ENCODE measurements at regions not wholly inside any gene's neighbourhood (a gene's known extent, or its start where the extent isn't known, plus 50 kb on each side); places are given as distances from the start of the nearest gene placed in this dataset.
"Not testable (repeated sequence)": the region's sequence is repeated elsewhere in the genome, so short reads cannot be mapped to it uniquely, and the experiment has no call there.

DNA sequence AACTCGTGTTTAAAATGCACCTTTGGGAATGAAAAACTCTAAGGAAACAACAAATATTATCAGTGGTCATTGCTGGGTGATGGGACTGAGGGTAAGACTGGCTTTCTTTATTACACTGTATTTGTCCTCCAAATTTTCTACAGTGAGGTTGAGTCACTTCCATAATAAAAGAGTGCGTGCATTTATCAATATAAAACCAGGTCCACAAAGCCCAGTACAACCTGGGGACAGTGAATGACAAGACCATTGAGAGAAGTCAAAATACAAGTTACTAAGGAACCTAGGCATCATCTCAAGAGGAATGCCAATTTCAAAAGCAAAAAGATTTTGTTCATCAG lies 76.4 kb downstream of the MAGED4 start:
- no peak for DNase-seq (ENCODE audit: low spot score)

DNA sequence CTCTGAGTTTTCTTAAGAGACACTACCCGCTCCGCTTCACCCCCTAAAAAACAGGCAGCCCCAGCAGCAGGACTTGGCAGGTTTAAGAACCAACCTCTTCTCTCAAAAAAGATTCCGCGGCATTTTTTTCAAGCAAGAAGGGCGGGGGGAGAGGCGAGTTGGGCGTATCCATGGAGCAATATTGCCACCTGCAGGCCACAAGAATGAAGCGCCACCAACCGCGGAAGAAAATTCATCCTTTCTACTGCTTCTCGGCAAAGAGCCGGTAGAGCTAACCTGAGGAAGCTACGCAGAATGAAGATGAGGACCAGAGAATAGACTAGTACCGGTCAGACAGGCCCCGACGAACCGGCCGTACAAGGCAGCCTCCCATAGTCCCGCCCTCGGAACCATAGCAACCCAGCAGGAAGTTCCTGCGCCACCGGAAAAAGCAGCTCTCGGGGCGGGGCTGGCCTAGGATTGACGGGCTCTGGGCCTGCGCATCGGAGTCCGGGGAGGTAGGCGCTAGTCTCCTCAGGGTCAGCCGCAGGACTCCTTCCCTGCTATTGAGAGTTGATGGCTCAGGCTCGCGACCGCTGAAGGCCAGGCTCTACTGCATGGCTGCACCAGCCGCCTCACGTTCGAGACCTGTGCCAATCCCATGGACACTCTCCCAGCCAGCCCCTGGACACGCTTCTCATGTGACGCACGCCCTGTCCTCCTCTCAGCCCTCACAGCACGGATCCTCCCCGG lies 76.9 kb downstream of the MAGED4 start:
- peak; percentile 90 for DNase-seq (ENCODE audit: low spot score)

DNA sequence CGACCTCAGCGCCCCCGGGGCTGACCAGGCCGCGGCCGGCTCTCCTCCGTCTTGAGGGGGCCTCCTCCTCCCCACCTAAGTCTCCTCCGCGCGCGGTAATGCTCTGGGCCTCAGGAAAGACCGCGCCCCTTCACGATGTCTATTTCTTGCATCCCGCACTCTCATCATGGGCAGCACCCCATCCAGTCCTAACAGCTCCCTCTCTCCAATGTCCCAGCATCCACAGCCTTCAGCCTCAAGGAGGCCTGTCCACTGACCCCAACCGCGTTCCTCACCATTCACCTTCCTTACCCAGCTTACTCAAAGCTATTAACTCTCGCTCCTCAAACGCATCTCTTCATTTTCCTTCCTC lies 77.5 kb downstream of the MAGED4 start:
- no peak for DNase-seq (ENCODE audit: low spot score)

DNA sequence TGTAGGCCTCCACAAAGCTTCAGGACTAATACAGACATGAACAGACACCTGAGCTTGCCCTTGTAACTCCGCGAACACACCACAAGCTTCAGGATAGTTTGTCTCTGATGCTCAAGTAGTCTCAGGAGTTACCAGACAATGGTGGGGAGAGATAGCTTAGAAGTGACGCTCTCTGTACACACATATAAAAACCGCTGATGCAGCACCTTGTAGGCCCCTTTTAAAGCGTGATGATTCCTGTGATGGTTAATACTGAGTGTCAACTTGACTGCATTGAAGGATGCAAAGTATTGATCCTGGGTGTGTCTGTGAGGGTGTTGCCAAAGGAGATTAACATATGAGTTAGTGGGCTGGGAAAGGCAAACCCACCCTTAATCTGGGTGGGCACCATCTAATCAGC lies 78.7 kb downstream of the MAGED4 start:
- no peak for DNase-seq (ENCODE audit: low spot score)

DNA sequence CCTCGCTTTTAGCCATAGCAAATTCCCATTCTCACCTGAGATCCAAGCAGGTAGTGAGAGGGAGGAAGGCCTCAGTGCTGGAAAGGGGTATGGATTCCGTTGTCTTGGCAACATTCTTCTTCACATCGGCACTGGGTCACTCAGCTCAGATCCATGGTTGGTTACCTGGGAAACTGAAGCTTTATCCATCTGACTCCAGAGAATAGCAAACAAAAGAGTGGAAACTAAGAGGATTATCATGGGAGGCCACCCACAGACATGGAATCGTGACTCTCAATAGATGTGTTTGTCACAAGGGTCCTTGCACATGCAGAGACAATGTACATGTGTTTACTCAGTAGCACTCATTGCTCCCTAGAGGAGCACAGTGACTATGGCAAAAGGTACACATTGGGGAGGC lies 81.0 kb downstream of the MAGED4 start:
- DNase-seq (ENCODE audit: low spot score): no peak

DNA sequence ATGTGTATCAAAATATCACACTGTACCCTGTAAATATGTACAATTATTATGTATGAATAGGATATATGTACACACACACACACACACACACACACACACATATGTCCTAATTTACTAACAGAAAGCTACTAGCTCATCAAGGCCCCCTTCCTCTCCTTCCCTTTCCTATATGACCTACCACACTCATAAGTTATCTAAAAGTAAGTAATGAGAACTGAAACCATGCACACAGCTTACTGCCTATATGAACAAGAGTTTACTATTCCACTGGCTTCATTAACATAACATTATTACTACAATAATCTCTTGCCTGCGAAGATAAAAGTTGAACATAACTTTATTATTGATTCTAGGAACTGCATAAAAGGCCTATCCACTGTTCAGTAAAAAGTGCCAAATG lies 83.8 kb downstream of the MAGED4 start:
- not testable (repeated sequence) for DNase-seq (ENCODE audit: low spot score)

DNA sequence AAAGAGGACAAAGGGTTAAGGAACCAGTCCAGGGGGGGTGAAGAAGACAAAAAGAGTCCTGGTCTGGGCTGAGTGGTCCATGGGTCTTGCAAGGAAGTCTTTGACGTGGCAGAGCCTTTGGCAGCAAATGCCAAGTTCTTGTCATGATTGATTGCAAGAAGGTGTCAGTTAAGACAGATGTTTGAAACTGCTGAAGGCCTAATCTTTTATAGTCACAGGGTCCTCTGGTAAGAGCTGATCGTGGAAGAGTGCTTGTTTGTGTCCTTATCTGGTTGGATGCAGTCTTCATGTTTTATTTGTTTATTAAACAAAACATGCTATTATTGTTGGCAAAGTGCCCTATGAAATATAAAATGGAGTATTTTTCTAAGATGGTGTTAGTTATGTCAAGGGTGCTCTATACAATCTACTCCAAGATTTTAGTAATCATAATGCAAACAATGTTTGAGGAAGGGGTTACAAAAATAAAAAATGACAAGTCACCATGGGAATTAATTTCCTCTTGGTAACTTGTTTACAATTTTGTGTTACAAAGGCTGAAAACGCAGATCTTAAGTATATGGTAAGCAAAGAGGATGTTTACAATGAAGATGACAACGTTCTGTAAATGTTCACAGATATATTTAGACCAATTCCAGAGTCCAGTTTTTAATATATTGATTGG lies 85.9 kb downstream of the MAGED4 start:
- DNase-seq (ENCODE audit: low spot score): no peak

DNA sequence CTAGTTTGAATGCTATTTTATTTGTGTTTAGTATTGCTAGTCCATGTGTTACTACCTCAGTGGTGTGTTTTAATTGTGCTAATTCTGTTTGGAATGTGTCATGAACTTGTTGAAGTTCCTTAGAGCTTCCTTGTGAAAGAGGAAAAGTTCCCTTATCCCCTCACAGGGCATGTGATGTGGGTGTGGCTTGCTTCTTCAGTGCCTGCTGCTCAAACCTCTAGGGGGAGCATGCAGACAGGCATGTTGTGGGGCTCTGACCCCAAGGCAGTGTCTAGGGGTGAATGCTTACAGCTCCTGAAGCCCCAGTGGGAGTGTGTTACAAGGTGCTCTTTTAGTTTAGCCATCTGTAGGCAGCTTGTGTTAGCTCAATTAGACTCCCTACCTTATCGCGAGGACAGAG lies 86.5 kb downstream of the MAGED4 start:
- DNase-seq (ENCODE audit: low spot score): no peak

DNA sequence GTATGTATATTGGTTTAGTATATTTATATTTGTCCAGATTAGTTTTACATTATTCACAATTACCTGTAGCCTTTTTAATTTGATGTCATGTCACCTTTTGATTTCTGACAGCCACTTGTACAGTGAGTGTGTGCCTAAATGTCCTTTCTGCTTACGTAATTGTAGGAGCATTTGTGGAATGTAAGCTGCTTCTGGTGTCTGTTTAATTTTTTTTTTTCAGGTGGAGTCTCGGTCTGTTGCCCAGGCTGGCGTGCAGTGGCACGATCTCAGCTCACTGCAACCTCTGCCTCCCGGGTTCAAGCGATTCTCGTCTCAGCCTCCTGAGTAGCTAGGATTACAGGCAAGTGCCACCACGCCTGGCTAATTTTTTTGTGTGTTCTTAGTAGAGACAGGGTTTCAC lies 91.2 kb upstream of the XAGE2 start:
- DNase-seq (ENCODE audit: low spot score): no peak

DNA sequence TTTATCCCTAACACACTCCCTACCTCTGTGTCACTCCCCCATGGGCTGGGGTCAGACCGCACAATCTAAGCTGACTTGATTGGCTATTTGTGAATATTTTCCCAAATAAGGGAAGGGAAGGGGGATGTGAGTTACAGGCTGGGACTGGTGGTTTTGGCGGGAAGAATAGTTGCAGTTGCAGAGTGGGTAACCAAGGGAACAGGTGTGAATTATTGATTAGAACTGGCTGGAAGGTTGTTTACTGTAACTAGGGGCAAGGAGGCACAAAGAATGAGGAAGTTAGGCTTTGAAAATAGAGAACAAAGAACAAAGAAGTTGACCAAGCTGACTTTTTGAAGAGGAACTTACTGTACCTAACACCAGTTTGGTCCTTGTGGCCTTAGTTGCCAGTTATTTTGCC lies 88.0 kb upstream of the XAGE2 start:
- no peak for DNase-seq (ENCODE audit: low spot score)

DNA sequence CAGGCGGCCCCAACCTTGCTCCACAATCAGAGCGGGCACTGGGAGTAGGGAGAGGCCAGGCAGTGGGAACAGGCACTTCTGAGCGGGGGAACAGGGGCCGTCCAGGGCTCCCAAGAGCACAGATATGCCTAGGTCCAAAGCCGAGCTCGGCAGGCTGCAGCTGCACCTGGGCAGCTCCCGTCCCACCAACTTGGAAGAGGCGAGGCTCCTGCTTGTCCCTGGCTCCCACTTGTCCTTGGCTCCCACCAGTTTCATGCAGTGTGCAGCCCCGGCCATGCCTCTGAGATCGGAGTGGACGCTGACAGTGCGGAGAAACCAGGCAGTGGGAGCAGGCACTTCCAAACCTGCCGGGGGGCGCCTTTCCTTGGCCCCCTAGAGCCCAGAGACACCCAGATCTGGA lies 84.0 kb upstream of the XAGE2 start:
- no peak for DNase-seq (ENCODE audit: low spot score)

DNA sequence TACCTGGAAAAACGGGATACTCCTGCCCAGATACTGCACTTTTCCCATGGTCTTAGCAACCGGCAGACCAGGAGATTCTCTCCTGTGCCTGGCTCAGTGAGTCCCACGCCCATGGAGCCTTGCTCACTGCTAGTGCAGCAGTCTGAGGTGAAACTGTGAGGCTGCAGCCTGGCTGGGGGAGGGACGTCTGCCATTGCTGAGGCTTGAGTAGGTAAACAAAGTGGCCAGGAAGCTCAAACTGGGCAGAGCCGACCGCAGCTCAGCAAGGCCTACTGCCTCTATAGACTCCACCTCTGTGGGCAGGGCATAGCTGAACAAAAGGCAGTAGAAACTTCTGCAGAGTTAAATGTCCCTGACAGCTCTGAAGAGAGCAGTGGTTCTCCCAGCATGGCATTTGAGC lies 69.9 kb upstream of the XAGE2 start:
- DNase-seq (ENCODE audit: low spot score): not testable (repeated sequence)

DNA sequence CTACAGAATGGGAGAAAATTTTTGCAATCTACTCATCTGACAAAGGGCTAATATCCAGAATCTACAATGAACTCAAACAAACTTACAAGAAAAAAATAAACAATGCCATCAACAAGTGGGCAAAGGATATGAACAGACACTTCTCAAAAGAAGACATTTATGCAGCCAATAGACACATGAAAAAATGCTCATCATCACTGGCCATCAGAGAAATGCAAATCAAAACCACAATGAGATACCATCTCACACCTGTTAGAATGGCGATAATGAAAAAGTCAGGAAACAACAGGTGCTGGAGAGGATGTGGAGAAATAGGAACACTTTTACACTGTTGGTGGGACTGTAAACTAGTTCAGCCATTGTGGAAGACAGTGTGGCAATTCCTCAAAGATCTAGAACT lies 60.3 kb upstream of the XAGE2 start:
- not testable (repeated sequence) for DNase-seq (ENCODE audit: low spot score)
